Karpas-422 (cell line): ENCODE measurements at regions not wholly inside any gene's neighbourhood (a gene's known extent, or its start where the extent isn't known, plus 50 kb on each side); places are given as distances from the start of the nearest gene placed in this dataset.

Experiments used
- DNase-seq: peaks from one replicate; pipeline ENCODE4 v3.0.0-alpha.2; 2015
- H2AFZ ChIP-seq: fragments of 200-600 bp; sonication (generic); 2 replicates; pipeline ENCODE4 v1.6.1; 2014; ENCODE audit warnings: antibody characterized with exemption, low read length, mixed read lengths
- H3K27ac ChIP-seq: fragments of 200-600 bp; sonication (generic); 2 replicates; pipeline ENCODE4 v1.5.1; 2014; ENCODE audit warnings: mild to moderate bottlenecking, low read length, moderate library complexity
- H3K27me3 ChIP-seq: fragments of 200-600 bp; sonication (generic); 2 replicates; pipeline ENCODE4 v1.6.1; 2014; ENCODE audit warnings: low read length, mixed read lengths
- H3K36me3 ChIP-seq: fragments of 200-600 bp; sonication (generic); 2 replicates; pipeline ENCODE4 v1.6.1; 2014; ENCODE audit warnings: low read length, mixed read lengths; ENCODE audit not compliant: insufficient read depth
- H3K4me1 ChIP-seq: fragments of 200-600 bp; sonication (generic); 2 replicates; pipeline ENCODE4 v1.6.1; 2014; ENCODE audit warnings: mild to moderate bottlenecking, low read length, mixed read lengths
- H3K4me2 ChIP-seq: fragments of 200-600 bp; sonication (generic); 2 replicates; pipeline ENCODE4 v1.6.1; 2014; ENCODE audit warnings: low read length, low read depth, mild to moderate bottlenecking; ENCODE audit not compliant: poor library complexity, severe bottlenecking
- H3K4me3 ChIP-seq: fragments of 200-600 bp; sonication (generic); 2 replicates; pipeline ENCODE4 v1.5.1; 2014; ENCODE audit warnings: mild to moderate bottlenecking, antibody characterized with exemption, low read length, mixed read lengths
- H3K79me2 ChIP-seq: fragments of 200-600 bp; sonication (generic); 2 replicates; pipeline ENCODE4 v1.6.1; 2014; ENCODE audit warnings: mild to moderate bottlenecking, low read length, mixed read lengths
- H3K9ac ChIP-seq: fragments of 200-600 bp; sonication (generic); 2 replicates; pipeline ENCODE4 v1.6.0; 2014; ENCODE audit warnings: low read length
- H3K9me2 ChIP-seq: fragments of 200-600 bp; sonication (generic), shearing (Covaris generic); replicated peaks from 2 replicates; pipeline ENCODE4 v1.6.0; 2014; ENCODE audit warnings: mild to moderate bottlenecking, low read length, moderate library complexity; ENCODE audit not compliant: insufficient read depth
- H3K9me3 ChIP-seq: fragments of 300-700, 200-600 bp; sonication (generic); 2 replicates; pipeline ENCODE4 v1.6.1; 2014; ENCODE audit warnings: low read length, mixed read lengths
- H4K20me1 ChIP-seq: fragments of 200-600 bp; sonication (generic); 2 replicates; pipeline ENCODE4 v1.6.1; 2014; ENCODE audit warnings: mild to moderate bottlenecking, antibody characterized with exemption, low read length, low read depth; ENCODE audit not compliant: insufficient read depth

GRCh38 chr10:124346831-124347230 lies 71.9 kb downstream of the OAT start:
- no peak overlapping the region for H3K4me3 ChIP-seq
- no peaks in the 10 kb centered on the region for H3K36me3 ChIP-seq
- no peak overlapping the region for H3K4me2 ChIP-seq
- no peak overlapping the region for H3K9ac ChIP-seq
- H3K9me2 ChIP-seq, result no peaks in the 10 kb centered on the region
- H3K9me3 ChIP-seq, result no peaks in the 10 kb centered on the region
- no peaks in the 10 kb centered on the region for H4K20me1 ChIP-seq
- no peaks in the 10 kb centered on the region for H3K79me2 ChIP-seq
- no peak overlapping the region for H3K27ac ChIP-seq
- no peak for DNase-seq
- H3K27me3 ChIP-seq, result no peaks in the 10 kb centered on the region
- H2AFZ ChIP-seq, result no peak overlapping the region
- H3K4me1 ChIP-seq, result no peaks in the 10 kb centered on the region

DNA sequence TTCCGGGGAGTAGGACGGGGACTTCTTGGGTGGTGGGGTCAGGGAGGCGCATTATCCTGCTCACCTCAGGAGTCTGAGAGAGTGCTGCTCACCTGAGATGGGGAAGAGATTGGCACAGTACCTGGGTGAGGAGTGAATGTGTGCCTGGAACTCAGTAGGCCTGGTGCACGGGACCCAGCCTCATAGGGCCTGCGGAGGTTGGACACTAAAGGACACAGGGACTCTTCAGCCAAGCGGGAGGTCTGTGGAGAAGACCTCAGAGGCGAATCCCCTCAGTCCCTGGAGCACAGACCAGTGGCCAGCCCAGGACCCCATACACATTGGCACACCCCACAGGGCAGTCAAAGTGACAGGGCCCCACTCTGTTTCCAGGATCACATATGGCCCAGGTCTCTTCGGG lies 73.2 kb downstream of the OAT start:
- Histone ChIP-seq H3K27ac (no peak overlapping the region), H3K4me2 (no peak overlapping the region), H2AFZ (no peak overlapping the region), H3K9me2 (no peaks in the 10 kb centered on the region), H3K4me1 (peaks cover 9% of the 10 kb centered on the region), H3K4me3 (no peak overlapping the region), H4K20me1 (no peaks in the 10 kb centered on the region), H3K9ac (no peak overlapping the region), H3K27me3 (no peaks in the 10 kb centered on the region), H3K36me3 (no peaks in the 10 kb centered on the region), H3K9me3 (no peaks in the 10 kb centered on the region), H3K79me2 (no peaks in the 10 kb centered on the region)
- no peak for DNase-seq

GRCh38 chr10:124344931-124345330 lies 73.8 kb downstream of the OAT start:
- Histone ChIP-seq H3K27ac (no peak overlapping the region), H3K9me2 (no peaks in the 10 kb centered on the region), H3K4me2 (no peak overlapping the region), H3K27me3 (no peaks in the 10 kb centered on the region), H2AFZ (no peak overlapping the region), H3K9ac (no peak overlapping the region), H3K9me3 (no peaks in the 10 kb centered on the region), H3K4me1 (peaks cover 9% of the 10 kb centered on the region), H3K4me3 (no peak overlapping the region), H3K79me2 (no peaks in the 10 kb centered on the region), H4K20me1 (no peaks in the 10 kb centered on the region), H3K36me3 (no peaks in the 10 kb centered on the region)
- DNase-seq, result no peak

DNA sequence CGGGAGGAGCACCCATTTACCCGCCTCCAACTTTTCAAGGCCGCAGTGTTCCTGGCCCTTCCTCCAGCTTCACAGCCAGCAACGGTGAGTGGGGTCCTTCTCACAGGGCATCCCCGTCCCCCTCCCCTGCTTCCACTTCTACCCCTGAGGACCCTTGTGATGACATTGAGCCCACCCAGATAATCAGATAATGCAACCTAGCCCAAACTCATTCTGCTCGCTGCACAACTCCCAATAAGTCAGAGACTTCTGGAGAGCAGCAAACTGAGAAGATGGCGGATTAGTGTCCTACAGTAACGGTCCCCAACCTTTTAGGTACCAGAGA lies 74.5 kb downstream of the OAT start:
- no peak for DNase-seq
- Histone ChIP-seq H3K27ac (no peak overlapping the region), H3K4me2 (no peak overlapping the region), H3K9me2 (no peaks in the 10 kb centered on the region), H3K9me3 (no peaks in the 10 kb centered on the region), H3K4me3 (no peak overlapping the region), H3K79me2 (no peaks in the 10 kb centered on the region), H3K27me3 (no peaks in the 10 kb centered on the region), H2AFZ (no peak overlapping the region), H4K20me1 (no peaks in the 10 kb centered on the region), H3K4me1 (peaks cover 9% of the 10 kb centered on the region), H3K36me3 (no peaks in the 10 kb centered on the region), H3K9ac (no peak overlapping the region)

DNA sequence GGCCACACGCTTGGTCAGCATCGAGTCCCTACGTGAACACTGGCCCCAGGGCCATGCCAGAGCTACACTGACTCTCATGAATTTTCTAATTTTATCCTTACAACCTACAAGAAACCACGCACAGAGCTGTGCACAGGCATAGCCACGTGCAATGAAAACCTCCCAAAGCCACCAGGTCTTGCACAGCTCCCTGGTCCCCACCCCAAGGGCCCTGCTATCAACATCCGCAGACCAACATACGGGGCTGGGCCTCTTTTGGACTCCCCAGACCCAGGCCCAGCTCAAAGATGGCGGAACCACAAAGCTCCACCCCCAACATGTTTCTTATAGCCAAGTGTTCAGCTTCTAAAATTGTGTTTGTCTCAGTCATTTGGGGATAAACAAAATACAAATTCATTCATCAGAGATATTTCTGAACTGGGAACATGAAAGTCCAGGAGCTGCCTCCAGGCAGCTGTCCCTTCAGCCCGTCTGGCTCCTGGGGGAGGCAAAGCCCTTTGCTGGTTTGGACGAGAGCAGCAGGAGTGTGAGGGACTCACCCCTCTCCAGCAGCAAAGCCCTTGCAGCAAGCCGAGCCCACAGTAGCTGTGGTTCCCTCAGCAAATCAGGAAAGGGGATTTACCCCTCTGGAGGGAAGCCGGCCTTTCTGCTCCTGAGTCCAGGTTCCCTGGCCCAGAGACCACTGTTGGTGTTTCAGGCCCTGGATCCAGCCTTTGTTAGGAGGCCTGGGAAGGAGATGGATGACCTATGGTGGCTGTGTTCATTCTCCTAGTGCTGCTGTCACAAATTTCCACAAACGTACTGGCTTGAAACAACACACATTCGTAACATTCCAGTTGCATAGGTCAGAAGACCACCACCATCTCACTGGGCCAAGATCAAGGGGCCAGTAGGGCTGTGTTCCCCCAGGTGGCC lies 75.1 kb downstream of the OAT start:
- Histone ChIP-seq H3K4me1 (peaks cover 9% of the 10 kb centered on the region), H3K9me2 (no peaks in the 10 kb centered on the region), H3K36me3 (no peaks in the 10 kb centered on the region), H3K9ac (no peak overlapping the region), H3K4me3 (no peak overlapping the region), H3K27me3 (no peaks in the 10 kb centered on the region), H4K20me1 (no peaks in the 10 kb centered on the region), H3K27ac (no peak overlapping the region), H3K9me3 (no peaks in the 10 kb centered on the region), H3K79me2 (no peaks in the 10 kb centered on the region), H3K4me2 (no peak overlapping the region), H2AFZ (no peak overlapping the region)
- DNase-seq, result no peak

DNA sequence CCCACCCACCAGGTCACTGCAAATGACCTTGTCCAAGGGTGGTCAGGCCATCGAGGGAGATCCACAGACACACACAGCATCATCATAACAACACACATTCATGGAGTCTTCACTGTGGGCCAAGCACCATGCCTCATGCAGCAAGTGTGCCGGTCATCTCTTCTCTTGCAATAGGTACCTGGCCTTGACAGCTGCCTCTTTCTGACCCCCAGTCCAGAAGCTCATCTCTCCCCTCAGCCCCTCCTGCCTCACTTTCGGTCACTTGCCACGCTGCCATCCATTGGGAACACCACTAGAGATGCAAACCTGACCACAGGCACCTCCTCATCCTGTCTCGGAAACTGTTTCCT lies 75.9 kb downstream of the OAT start:
- Histone ChIP-seq H3K27me3 (no peaks in the 10 kb centered on the region), H3K27ac (no peak overlapping the region), H3K9me2 (no peaks in the 10 kb centered on the region), H3K4me1 (peaks cover 9% of the 10 kb centered on the region), H4K20me1 (no peaks in the 10 kb centered on the region), H3K4me3 (no peak overlapping the region), H3K36me3 (no peaks in the 10 kb centered on the region), H3K9ac (no peak overlapping the region), H3K9me3 (no peaks in the 10 kb centered on the region), H3K79me2 (no peaks in the 10 kb centered on the region), H3K4me2 (no peak overlapping the region), H2AFZ (no peak overlapping the region)
- no peak for DNase-seq

GRCh38 chr10:124342136-124342820 lies 76.4 kb downstream of the OAT start:
- no peak overlapping the region for H3K4me2 ChIP-seq
- no peaks in the 10 kb centered on the region for H3K79me2 ChIP-seq
- H3K36me3 ChIP-seq, result no peaks in the 10 kb centered on the region
- no peaks in the 10 kb centered on the region for H4K20me1 ChIP-seq
- H3K27ac ChIP-seq, result no peak overlapping the region
- H2AFZ ChIP-seq, result no peak overlapping the region
- no peaks in the 10 kb centered on the region for H3K27me3 ChIP-seq
- H3K9me3 ChIP-seq, result no peaks in the 10 kb centered on the region
- no peak overlapping the region for H3K4me3 ChIP-seq
- peaks cover 9% of the 10 kb centered on the region for H3K4me1 ChIP-seq
- H3K9me2 ChIP-seq, result no peaks in the 10 kb centered on the region
- no peak for DNase-seq
- no peak overlapping the region for H3K9ac ChIP-seq

GRCh38 chr10:124341768-124342135 lies 77.0 kb downstream of the OAT start:
- Histone ChIP-seq H3K4me2 (no peak overlapping the region), H3K27me3 (no peaks in the 10 kb centered on the region), H3K4me1 (peaks cover 9% of the 10 kb centered on the region), H3K9me2 (no peaks in the 10 kb centered on the region), H3K36me3 (no peaks in the 10 kb centered on the region), H3K4me3 (no peak overlapping the region), H3K9ac (no peak overlapping the region), H4K20me1 (no peaks in the 10 kb centered on the region), H2AFZ (no peak overlapping the region), H3K9me3 (no peaks in the 10 kb centered on the region), H3K27ac (no peak overlapping the region), H3K79me2 (no peaks in the 10 kb centered on the region)
- DNase-seq, result no peak
